Hippocampal formation (tissue), 2 donors: ENCODE measurements at regions not wholly inside any gene's neighbourhood (a gene's known extent, or its start where the extent isn't known, plus 50 kb on each side); places are given as distances from the start of the nearest gene placed in this dataset.
"Not testable (repeated sequence)": the region's sequence is repeated elsewhere in the genome, so short reads cannot be mapped to it uniquely, and the experiment has no call there.

Source experiments
- DNase-seq, 2 donors: peaks; one replicate each; lab custom pipeline; 2025; lab: John Stamatoyannopoulos, UW

DNA sequence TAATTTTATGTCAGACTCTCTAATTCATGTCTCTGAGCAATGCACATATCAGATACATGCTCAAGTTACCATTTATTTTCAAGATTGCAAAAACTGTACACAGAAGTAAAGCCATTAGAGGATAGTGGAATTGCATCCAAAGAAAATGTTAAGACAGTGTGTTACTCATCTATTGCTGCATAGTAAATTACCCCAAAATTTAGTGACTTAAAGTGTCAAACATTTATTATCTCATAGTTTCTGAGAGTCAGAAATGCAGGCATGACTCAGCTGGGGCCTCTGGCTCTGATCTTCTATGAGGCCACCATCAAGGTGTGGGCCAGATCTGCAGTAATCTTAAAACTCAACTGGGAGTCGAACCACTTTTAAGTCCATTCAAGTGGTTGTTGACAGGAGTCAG, 275.2 kb downstream of the QDPR start:
- DNase-seq, result no peak

DNA sequence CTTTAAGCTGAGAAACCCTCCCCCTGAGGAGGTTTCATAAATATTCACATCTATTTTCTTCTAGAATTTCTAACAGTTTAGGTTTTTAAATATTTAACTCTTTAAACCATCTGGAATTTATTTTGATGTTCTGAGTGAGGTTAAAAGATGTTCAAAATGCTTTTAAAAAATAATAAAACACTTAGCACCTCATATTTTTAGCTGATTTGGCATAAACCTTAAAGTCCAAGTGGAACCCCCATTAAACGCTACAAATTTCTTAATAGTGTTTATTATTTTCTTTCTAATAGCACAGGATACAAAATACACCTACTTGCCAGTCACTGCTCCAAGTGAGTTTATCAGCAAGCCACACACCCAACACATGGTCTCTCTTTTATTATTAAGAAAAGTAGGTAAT, 277.2 kb downstream of the QDPR start:
- no peak for DNase-seq

DNA sequence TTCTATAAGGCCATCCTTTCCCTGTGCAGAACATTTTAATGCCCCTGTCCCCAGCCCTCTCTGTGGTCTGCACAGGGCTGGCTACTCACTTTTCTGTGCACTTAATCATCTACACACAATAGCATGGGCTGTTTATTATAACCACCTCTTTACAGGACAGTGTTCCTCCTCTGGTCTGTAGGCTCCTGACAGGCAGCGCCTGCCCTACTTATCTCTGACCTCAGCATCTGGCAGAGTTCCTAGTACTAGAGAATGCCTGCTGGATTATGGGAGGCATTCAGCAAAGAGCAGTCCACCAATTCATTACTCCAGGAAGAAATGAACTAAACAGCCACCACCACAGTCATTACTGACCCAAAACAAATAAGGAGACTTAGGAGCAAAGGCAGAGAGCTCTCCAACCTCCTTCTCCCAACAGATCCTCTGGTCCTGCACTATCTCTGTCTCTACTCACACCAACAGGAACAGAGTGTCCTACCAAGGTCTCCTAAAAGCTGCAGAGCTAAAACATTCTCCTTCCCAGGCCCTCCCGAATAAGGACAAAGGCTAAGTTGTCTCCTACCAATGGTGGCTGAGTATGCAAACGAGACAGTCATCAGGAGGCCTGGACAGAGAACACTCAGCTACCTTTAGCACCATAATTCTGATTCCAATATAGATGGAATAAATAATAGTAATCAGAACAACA, 279.2 kb downstream of the QDPR start:
- DNase-seq, result peak in 1 of 2 donors; percentile 8

DNA sequence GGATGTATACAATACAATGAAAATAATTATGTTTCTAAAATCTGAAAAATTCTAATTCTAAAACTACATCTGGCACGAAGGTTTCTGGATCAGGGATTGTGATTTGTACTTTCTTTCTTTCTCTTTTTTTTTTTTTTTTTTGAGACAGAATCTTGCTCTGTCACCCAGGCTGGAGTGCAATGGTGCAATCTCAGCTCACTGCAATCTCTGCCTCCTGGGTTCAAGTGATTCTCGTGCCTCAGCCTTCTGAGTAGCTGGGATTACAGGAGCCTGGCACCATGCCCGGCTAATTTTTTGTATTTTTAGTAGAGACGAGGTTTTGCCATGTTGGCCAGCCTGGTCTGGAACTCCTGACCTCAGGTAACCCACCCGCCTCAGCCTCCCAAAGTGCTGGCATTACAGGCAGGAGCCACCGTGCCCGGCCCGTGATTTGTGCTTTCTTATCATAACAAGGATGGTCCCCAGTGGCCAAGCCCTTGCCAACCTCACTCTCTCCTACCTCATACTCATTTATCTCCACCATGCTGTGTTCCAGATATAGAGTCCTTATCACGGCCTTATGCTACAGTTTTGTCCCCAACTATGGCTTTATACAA, 279.9 kb downstream of the QDPR start:
- DNase-seq, result not testable (repeated sequence)

DNA sequence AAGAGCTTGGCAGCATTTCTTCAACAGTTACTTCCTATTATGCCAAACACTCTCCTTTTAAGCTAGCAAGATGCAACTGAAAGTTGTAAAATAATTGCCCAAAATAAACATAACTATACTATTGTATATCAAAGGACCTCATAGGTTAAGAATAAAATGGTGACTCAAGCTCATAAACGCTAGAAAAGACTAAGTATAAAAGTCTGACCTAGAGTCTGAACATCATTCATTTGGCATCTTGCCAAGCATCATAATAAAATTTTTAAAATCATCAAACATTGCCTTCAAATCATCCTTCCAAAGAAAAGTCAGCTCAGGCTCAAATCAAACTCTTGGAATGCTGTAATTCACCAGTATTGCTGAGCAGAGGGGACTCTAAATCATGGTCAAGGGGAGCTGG, 281.2 kb downstream of the QDPR start:
- DNase-seq, result no peak

DNA sequence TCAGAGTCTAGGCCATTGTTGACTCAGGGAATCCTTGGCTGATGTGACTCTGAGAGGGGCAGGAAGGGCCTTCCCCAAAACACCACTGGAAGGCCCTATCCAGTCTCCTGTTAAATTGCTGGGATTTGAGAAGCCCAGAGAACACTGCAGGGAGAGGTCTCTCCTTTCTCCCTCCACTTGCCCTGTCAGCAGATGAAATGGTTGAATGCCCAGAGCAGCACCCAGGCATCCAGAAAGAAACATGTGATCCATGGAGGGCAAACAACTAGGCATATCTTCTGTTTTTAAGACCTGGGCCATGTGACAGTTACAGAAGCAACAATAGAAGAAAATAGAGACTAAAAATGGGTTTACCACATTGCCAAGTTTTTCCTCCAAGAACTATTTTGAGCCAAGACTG, 291.1 kb downstream of the QDPR start:
- DNase-seq, result no peak

DNA sequence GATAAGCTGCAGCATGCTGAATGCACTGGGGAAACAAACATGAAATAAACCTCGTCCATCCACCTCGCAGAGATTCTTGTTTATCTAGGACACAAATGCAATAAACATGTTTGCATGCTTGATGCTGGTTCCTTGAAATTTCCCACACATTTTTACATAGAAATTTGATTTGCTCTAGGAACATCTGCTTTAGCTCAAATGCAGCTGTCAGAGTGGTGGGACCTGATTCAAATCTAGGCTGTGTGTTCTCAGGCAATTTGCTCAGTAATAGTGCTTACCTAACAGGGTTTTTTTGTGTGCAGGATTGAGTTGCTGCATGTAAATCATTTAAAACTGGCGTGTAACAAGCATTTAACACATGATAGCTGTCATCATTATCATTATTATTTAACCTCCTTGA, 293.1 kb downstream of the QDPR start:
- no peak for DNase-seq

DNA sequence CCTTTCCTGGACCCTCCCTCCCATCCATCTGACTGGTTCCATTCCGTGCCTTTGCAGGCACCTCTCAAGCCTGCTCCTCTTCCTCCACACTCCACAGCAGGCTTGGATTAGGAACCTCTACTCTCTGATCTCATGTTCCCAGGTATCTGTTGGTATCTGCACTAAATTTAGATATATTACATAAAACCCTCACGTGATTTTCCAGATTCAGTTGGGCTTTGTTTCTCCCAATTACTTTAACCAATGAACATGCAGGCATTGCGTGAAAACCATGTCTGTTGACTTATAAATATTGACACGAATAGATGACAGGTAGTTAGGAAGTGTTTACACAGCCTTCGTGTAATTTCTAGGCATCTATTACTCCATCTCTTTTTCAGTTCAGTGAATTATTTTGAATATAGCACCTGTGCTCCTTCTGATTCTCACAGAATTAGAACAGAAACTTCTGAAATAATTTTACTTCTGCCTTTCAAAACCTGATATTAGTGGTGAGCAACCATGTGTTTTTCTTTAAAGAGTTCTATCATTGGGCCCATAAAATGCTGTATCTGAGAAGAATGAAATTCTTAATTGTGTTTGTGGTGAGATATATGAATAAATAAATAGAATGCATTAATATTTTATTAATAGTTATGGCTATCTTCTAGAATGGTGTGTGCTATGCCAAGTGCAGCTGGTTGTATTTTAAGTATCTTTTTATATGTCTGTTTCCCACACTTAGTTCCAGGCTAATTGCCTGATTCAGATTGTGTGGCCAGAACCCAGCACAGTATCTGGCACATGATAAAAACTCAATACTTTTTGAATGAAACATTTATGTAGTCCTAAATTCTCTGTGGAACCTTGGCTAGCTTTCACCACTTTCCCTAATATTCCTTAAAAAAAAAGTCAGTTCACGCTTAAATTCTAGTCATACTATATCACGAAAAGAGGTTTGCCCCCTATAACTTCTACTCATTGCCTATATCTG, 304.8 kb downstream of the QDPR start:
- no peak for DNase-seq

DNA sequence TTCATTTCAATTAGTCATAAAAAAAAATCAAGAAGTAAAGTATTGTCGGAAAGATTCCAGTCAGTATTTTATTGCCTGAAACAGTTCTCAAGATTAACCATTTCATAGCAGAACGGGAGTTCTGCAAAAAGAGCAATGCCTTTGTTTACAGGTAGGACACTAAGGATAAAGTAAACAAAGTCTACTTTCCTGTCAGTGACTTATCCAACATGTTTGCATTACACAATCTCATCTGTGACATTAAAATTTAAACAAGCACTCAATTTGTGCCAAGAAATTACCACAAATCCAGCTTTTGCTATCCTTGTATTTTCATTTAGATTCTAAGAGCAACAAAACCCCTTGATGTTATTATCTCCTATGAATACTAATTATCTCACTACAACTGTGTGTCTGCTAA, 306.5 kb upstream of the LDB2 start:
- no peak for DNase-seq

DNA sequence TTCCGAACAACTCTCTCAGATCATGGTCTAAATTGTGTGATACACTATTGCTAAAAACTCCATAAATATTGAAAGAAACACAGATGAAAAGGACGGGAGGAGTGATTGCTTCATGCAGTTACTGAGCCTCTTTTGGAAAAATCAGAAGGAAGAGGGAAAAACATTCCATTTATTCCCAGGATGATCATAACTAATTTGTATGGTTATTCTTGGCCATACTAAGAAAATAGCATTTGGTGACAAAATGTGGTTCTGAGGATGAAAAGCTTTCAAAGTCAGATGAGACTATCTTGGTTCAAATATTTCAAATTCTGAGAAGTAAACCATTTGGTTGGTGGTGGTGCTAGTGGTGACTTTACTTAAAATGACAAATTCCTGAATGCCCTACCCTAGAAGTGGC, 305.4 kb upstream of the LDB2 start:
- DNase-seq, result no peak

DNA sequence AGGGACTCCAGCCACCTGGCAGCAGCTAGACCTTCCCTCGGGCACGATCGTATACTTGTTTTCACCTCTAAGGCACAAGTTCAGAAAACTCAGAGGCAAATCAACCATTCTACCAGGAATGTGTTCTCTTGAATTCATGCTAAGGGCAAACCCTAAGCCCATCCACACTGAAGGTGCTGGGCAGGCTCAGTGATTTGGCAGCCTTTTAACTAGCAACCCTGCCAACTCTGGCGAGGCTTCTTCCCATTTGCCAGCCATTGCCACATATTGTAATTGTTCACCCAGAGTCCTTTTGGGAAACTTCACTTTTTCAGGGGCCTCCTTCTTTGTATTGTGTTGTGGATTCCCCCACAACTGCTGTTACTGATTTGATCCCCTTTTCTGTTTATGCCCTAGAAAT, 298.6 kb upstream of the LDB2 start:
- DNase-seq, result peak in 1 of 2 donors; percentile 11

DNA sequence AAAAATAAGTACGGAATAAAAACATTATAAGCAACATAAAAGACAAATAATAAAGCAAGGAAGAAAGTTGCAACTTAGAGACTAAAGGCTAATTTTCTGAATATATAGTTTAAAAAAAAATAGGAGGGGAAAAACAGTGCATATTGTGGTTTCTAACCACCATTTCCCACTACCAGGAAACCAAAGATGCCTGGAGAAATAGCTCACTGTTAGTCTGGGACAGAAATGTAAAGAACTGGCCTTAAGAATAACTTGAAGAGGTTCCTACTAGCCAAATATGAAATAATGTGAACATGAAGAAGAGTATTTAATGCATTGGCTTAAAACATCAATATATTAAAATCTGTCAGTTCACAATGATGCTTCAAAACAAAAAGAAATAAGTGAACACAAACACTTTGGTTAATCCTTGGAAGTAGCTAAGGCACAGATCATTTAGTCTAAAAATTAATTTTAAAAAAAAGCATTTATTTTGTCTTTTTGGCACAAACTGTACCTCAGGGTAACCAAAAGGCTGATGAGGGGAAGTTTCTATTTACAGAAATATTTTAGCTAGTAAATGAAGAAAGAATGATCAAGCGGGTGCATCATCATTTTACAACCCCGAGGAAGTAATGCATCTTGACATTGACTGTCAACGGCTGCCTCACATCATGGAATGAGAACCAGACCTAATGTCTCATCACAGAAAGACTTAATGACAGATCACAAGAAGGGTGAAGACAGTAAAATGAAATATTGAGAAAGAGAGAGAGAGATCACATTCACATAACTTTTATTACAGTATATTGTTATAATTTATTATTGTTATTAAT, 297.2 kb upstream of the LDB2 start:
- no peak for DNase-seq

DNA sequence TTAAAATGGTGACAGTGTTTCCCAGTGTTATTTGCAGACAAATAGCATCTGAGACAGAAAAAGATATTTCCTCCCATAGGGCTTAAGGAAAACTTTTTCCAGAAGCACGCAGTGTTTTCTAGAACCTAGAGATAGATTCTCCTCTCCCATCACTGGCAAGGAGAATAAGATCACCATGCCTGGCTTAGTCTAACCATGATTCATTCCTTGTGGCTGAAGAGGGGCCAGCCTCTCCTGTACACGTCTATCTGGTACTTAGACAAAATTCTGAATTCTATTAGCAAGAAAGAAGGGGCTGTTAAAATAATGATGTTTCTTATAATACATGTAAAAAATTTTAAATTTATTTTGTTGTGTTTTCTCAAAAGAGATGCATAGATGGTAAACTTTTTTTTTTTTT, 296.1 kb upstream of the LDB2 start:
- no peak for DNase-seq

DNA sequence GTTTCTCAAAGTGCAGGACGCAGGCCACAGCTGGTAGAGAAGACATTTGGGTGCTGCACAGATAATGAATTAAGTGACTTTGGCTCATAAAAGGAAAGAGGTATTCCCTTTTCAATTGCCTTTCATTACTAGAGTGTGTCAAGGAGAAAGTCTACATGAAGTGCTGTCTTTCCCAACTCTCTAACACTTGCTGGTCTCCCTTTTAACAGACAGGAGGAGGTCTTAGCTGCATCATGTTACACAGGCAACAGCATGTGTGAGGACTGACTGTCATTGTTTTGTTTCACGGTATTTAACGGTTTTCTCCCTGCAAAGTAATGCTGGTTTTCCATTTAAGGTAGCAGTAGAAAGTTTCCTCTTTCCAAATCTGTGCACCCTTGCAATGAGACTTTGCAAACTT, 291.3 kb upstream of the LDB2 start:
- no peak for DNase-seq

DNA sequence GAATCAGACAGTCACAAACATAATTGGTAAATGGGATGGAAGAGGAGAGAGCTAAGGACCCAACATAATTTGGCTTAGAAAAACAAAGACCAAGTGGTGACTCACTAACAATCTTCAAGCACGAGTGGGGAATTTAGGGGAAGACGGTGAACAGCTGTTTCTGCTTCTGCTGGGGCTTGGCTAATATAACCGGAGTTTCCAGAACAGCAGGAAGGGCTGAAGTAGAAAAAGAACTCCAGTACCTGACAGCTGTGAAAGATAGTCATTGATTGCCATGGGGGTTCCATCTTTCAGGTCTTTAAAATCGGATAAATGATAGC, 290.9 kb upstream of the LDB2 start:
- DNase-seq, result no peak

DNA sequence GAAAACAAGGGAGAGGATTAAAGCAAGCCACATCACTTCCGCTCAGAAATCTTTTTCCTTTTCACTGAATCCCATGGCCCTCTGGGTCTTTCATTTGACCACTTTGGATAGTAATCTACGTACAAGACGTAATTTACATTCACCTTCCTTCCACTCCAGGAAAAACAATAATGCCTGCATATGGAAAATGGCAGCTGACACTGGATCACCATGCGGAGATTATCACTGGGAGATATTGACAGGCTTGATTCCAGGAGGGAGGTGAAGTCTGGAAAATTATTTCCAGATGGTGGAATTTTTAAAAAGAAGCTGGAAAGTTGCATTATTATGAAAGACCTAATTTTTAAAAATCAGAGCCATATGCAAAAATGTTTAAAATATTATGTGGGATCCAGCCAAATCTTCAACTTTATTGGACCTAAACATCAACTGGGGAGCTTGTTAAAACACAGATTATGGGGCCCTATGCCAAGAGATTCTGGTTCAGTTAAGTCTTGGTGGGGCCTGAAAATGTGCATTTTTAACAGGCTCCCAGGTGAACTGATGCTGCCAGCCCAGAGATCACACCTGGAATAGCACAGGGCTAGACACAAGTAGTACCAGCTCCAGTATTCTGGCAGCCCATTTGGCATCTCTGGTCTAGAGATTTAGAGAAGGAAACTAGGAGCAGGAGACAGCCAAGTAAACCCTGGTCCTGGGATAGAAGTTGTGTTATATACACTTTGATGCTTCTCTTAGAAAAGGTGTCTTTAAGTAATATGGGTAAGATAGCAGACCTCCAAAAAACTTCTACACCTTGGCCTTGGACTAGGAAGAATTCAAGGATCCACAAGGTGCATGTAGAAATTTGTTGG, 290.3 kb upstream of the LDB2 start:
- no peak for DNase-seq

DNA sequence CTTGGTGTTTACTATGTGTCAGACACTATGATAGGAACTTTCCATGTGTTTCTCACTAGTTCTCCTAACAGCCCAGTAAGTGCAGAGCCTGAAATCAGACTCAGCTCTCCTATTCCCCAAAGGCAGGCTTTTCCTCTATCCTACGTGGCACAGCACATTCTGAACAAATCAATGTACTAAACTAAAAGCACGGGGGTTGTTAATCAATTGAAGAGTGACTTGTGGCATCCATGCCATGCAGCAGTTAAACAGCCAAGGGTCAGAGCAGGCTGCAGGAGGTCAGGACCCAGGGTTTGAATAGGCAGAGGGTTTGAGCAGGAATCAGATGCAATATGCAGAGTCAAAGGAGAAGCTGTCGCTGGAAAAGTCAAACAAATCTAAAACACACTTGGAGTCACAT, 289.7 kb upstream of the LDB2 start:
- DNase-seq, result no peak

DNA sequence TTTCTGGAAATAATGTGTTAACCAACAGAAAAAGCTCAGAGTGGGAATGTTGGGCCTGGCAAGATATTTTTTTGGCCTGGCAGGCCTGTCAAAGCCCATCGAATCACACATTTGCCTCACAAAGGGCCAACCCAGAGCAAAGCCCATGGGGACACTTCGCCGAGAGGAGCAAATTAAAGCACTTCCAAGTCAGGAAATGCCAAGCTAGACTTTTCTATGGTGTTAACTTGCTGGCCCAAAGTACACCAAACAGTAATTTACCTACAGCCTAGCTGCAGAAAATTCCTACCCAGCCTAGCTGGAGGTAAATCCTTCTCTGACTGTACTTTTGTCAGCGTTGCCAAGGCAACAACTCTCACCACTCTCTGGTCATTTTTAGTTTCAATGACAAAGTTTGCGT, 288.6 kb upstream of the LDB2 start:
- no peak for DNase-seq

DNA sequence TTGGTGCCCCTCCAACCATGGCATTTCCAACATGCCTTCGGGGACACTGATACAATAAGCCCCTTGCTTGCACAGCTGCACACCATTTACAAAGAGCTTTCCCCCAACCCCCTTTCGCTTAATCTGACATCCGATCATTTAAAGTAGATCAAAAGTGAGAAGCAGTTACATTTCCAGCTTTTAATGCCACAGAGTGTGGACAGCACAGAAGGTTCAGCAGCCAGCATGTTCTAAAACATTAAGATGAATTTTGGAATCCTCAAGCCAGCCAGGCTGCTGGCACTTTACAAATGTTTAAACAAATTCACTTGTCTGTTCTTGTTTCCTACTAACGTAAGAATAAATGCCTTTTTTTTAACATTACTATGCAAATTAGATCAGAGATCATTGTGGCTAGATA, 284.4 kb upstream of the LDB2 start:
- DNase-seq, result no peak

DNA sequence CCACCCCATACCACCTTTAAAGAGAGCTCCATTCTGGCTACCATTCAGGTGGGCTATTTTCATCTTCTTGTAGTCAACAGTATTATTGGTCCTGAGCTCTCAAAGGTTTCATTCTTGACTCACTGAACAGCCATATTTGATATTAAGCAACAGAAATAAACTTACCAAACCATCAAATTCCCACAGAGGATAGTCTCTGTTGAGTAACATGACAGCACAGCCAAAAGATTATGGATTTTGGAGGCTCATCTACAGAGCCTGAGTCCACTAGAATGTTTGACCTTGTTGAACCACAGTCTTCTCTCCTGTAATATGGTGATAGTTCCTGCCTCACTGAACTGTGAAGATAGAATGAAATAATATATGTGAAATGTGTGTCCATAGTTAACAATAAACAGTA, 276.3 kb upstream of the LDB2 start:
- DNase-seq, result no peak

DNA sequence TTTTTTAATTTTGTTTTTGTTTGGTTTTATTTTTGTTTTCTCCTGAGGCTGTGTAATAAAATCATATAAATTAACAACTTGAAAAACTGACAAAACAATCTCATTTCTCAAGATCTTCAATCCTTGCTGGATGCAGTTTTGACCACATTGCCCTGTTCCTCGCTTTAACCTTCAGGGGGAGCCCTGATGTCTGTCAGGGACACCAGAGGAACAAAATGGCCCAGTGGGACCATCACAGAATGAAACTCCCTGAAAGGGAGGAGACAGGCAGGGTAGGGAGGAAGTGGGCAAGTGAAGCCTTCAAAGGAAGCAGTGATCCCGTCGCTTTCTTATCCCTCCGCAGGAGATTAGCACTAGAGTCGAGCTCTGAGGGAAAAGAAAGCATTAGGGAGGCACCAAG, 274.9 kb upstream of the LDB2 start:
- no peak for DNase-seq
